LHCN-M2 (cell line): ENCODE measurements at regions not wholly inside any gene's neighbourhood (a gene's known extent, or its start where the extent isn't known, plus 50 kb on each side); places are given as distances from the start of the nearest gene placed in this dataset.
"Not testable (repeated sequence)": the region's sequence is repeated elsewhere in the genome, so short reads cannot be mapped to it uniquely, and the experiment has no call there.

ENCODE experiments used
- DNase-seq: peaks from one replicate; pipeline ENCODE4 v3.0.0-alpha.2; 2012; ENCODE audit warnings: low read depth

GRCh38 chr2:167843657-167844056 is 403.7 kb downstream of the STK39 start:
- DNase-seq = no peak

DNA sequence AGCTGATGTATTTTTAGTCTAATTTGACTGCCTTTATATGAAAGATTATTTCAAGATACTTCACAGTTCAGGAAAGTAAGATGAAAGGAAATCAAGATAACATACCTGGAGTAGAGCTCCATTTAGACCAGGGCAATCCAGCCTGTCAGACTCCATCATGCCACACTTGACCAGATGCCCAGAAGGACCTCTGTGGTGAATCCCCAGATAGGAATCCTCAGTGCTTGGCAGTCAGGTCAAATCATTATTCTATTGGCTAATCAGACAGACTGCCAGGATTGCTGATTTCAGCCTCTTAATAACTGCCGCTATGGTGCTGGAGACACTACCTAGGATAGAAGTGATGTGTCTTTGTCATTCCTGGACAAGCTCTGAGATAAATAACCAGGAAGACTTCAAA is 404.2 kb downstream of the STK39 start:
- no peak for DNase-seq

DNA sequence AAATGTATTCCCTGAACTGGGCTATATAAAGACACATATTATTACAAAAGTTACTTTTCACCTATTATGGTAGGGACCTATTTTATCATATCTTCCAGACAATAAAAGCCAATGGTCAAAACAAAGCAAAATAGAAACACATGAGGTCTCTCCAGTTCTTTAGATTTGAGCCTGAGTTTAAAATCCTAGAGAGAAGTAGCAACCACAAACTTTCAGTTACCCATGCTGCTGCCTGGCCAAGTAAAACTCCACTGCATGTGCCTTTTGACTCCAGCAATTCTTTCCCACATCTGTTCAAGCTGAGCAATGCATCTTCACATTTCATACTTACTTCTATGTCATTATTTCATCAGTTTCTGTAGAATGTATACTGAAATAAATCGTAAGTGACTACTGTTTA is 405.3 kb downstream of the STK39 start:
- DNase-seq = no peak

DNA sequence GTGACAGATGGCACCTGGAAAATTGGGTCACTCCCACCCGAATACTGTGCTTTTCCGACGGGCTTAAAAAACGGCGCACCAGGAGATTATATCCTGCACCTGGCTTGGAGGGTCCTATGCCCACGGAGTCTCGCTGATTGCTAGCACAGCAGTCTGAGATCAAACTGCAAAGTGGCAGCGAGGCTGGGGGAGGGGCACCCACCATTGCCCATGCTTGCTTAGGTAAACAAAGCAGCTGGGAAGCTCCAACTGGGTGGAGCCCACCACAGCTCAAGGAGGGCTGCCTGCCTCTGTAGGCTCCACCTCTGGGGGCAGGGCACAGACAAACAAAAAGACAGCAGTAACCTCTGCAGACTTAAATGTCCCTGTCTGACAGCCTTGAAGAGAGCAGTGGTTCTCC is 412.1 kb downstream of the STK39 start:
- DNase-seq = not testable (repeated sequence)

DNA sequence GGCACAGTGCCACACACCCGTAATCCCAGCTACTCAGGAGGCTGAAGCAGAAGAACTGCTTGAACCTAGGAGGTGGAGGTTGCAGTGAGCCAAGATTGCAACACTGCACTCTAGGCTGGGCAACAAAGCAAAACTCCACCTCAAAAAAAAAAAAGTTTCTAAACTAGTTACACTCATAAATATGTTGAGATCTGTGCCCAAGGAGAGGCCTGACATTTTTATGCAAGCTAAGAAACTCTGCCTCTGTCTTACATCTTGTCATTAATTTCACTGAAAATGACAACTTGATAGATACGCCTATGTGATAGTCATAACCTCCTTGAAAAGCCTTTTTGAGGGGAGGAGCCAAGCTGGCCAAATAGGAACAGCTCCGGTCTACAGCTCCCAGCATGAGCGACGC is 412.7 kb downstream of the STK39 start:
- no peak for DNase-seq

DNA sequence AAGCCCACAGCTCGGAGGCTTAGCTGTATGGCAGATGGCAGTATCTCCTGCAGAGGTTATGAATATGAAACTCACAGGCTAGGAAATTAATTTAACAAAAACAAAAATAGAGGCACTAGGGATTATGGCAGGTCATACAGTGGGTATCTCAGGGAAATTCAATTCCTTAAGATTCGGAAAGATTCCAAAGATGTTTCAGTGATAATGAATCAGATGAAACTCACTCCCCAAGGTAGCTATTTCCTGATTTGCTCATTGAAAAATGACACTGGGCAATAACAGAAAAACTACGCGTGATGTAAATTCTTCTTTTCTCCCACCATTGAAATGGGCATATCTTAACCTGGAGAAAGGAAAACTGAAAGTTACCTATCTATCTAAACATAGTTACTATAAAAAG is 414.1 kb downstream of the STK39 start:
- no peak for DNase-seq

DNA sequence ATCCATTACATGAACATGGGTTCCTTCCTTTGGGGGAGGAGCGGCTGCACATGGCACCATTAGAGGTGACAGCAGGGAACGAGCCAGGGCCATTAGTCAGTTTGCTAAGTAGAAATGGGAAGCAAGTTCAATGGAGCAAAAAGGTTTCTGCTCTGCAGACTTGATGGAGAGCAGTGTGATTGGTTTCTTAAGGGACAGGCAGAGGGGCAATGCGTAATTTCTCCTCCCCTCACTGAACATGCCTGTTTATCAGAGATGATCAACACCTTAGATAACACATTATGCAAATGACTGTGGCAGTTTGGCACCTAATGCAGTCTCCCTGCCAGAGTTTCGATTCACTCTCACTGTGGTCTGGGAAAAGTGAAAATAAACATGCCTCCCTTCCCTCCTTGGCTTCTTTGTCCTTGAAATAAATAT is 414.5 kb downstream of the STK39 start:
- DNase-seq = no peak

DNA sequence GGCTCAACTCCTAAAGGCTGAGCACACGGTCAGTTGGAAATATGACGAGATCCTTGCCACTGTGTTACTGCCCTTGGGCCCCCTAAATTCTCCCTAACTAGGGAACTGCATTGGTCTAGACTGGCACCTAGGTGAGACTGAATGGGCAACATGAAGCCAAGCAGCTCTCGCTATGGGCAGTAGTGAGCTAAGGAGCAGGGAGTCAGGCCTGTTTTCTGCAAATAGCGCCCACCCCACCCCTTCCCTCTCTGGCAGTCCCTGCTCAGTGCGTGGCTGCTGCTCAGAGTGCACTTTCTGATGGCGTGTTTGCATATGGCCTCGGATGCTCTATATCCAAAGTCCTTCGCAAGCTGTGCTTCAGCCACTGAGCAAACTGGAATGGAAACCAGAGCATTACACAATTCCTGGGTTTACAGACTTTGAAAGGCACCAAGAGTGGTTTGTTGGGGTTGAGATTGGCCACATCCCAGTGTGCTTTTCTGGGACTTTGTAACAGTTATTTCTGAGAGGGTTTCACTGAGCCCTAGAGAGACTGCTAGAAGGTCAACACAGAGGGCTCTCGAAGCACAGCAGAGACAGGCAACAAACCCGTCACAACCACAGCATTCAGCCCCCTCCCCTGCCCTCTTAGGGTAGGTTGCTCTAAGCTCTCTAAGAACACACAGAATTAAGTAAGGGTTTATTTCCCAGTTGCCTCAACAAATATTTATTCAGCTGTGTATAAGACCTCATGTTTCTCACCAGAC is 419.9 kb downstream of the STK39 start:
- DNase-seq = no peak

DNA sequence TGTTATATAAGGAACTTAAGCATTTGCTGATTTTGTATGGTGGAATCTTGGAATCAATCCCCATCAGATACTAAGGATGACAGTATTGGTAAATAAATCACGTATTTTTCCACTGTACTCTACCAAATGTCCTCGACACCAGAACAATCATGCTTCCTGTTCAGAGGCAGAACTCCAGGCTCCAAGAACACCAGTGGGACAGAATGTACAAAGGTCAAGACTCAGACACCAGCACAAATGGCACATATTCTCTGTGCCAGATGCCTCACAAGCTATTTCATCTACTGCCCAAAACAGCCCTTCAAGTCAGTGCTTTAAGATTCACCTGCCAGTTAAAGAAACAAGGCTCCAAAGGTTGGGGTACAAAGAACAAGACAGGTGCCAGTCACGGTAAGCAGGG is 420.5 kb downstream of the STK39 start:
- no peak for DNase-seq

DNA sequence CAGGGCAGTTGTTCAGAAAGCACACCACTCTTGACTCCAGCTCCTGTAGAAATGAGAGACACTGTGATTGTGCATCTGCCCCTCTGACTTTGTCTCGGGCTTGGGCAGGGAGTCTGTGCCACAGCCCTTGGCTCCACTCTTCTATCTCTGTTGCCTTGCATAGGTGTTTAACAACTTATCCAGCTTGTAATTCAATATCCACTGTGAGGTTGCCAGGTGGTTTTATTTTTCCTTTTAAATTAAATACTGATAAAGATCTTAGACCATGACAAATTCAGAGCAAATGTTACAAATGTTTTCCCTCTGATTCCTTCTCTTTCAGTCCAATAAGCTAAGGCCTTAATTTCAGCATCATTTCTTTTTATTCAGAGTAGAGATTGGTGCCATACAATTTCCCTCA is 421.7 kb downstream of the STK39 start:
- no peak for DNase-seq

- no peak for DNase-seq
Measured at GRCh38 chr2:167822690-167823465, 424.5 kb downstream of the STK39 start.

DNA sequence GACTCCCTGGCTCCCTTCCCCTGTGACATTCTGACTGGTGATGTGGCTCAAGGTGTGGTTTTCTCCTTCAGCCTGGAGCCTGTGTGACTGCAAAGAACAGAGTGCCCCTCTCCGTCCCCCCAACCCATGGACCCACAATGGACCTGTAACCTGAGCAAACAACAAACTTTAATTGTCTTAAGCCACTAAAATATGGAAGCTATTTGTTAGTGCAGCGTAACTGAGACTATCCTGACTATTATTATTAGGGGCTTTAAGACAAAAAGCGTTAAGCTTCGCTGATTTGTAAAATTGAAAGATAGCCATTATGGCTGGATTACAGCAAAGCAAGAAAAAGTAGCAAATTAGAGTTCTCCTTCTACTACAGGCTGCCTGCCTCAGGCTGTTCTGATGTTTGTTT is 426.9 kb downstream of the STK39 start:
- no peak for DNase-seq

GRCh38 chr2:167818521-167818920 is 428.9 kb downstream of the STK39 start:
- DNase-seq = no peak

GRCh38 chr2:167817908-167818307 is 429.5 kb downstream of the STK39 start:
- no peak for DNase-seq

- no peak for DNase-seq
Measured at GRCh38 chr2:167817422-167817821, 430.0 kb downstream of the STK39 start.

GRCh38 chr2:167816874-167817290 is 430.5 kb downstream of the STK39 start:
- no peak for DNase-seq

- DNase-seq = no peak
Measured at GRCh38 chr2:167814881-167815718, 432.3 kb downstream of the STK39 start.

DNA sequence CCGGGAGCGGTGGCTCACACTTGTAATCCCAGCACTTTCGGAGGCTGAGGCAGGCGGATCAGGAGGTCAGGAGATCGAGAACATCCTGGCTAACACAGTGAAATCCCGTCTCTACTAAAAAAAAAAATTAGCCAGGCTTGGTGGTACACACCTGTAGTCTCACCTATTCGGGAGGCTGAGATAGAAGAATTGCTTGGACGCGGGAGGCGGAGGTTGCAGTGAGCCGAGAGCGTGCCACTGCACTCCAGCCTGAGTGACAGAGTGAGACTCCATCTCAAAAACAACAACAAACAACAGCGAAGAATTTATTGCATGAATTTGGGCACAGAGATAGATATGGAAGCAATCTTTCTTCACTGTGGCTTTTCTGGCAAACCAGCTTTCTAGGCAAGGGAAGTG is 432.9 kb downstream of the STK39 start:
- DNase-seq = not testable (repeated sequence)

DNA sequence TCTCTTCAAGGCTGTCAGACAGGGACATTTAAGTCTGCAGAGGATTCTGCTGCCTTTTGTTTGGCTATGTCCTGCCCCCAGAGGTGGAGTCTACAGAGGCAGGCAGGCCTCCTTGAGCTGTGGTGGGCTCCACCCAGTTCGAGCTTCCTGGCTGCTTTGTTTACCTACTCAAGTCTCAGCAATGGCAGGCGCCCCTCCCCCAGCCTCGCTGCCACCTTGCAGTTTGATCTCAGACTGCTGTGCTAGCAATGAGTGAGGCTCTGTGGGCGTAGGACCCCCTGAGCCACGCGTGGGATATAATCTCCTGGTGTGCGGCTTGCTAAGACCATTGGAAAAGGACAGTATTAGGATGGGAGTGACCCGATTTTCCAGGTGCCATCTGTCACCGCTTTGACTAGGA is 437.6 kb downstream of the STK39 start:
- DNase-seq = not testable (repeated sequence)

DNA sequence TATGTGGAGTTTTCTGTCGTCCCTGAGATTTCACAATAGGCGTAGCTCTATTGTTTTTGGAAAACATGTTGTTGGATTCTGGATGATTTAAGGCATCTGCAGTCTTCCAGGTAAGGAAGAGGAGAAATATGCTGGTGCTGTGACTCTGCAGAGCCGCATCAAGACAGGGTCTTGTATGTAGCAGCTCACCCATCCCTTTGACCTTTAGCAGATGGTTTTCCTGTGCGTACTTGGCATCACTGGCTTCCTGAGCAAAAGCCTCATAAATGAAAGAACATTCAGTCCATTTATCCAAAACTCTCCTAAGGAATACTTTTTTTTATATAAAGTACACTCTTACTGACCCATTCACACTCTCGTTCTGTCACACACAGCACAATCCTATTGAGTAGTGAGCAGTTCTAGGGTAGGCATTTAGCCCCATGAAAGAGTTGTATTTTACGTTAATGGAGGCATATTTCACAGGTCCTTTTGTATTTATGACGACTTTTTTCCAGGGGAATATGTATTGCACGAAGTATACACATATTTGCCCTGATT is 443.9 kb downstream of the STK39 start:
- no peak for DNase-seq

- no peak for DNase-seq
Measured at GRCh38 chr2:167794554-167795255, 452.7 kb downstream of the STK39 start.
